GM12891 (cell line): ENCODE measurements at regions not wholly inside any gene's neighbourhood (a gene's known extent, or its start where the extent isn't known, plus 50 kb on each side); places are given as distances from the start of the nearest gene placed in this dataset.

Source experiments
- POLR2A ChIP-seq: IDR thresholded peaks from 2 replicates; pipeline ENCODE4 v1.6.1; 2011; ENCODE audit warnings: low read depth, low read length, control low read depth
- POLR2AphosphoS5 ChIP-seq: IDR thresholded peaks from 2 replicates; pipeline ENCODE4 v1.6.1; 2011; ENCODE audit warnings: low read depth, low read length, control low read depth
- POU2F2 ChIP-seq: IDR thresholded peaks from 2 replicates; pipeline ENCODE4 v1.6.1; 2011; ENCODE audit warnings: low read depth, mild to moderate bottlenecking, control low read depth, low read length, moderate library complexity
- SPI1 ChIP-seq: IDR thresholded peaks from 2 replicates; pipeline ENCODE4 v1.6.1; 2011; ENCODE audit warnings: low read depth, low read length, control low read depth
- TAF1 ChIP-seq: IDR thresholded peaks from 2 replicates; pipeline ENCODE4 v1.6.1; 2011; ENCODE audit warnings: low read depth, low read length, control low read depth

- TF ChIP-seq POLR2AphosphoS5 (no peak), POLR2A (no peak), TAF1 (no peak), SPI1 (no peak), POU2F2 (no peak)
These were observed 643.4 kb downstream of the ACTR3B start for GRCh38 chr7:153402721-153403541.
